Lower leg skin (tissue), 4 donors: ENCODE measurements at regions not wholly inside any gene's neighbourhood (a gene's known extent, or its start where the extent isn't known, plus 50 kb on each side); places are given as distances from the start of the nearest gene placed in this dataset.

Experiments
- DNase-seq, 2 donors: peaks; one replicate each; pipeline ENCODE4 v3.0.0-alpha.2; 2019; ENCODE audit warnings: low spot score in 2 of 2
- H3K4me3 ChIP-seq: fragments of 200-600 bp; sonication (generic); 2 replicates; pipeline ENCODE4 v1.5.1; 2017; ENCODE audit warnings: mild to moderate bottlenecking, low read depth; ENCODE audit not compliant: poor library complexity, severe bottlenecking
- CTCF ChIP-seq, 3 donors: fragments of 450-650 bp; IDR thresholded peaks; one replicate each; pipeline ENCODE4 v1.5.1; 2016; ENCODE audit warnings: antibody characterized with exemption in 3 of 3, mild to moderate bottlenecking in 3 of 3, moderate library complexity in 2 of 3
- POLR2A ChIP-seq, 2 donors: fragments of 450-650 bp; IDR thresholded peaks; one replicate each; pipeline ENCODE4 v1.6.1; 2016 to 2017; ENCODE audit warnings: antibody characterized with exemption in 2 of 2, mild to moderate bottlenecking in 1 of 2, moderate library complexity in 1 of 2
- WGBS, 2 donors: methylation state at CpG; one replicate each; pipeline ENCODE4 v1.1.5; 2018; 5-methylcytosine and 5-hydroxymethylcytosine counted together
- intact Hi-C: fragments of 100-400 bp; cut with DNase I; formaldehyde crosslinking; loops from one replicate; pipeline ENCODE4 v1.15.0; 2023; ENCODE audit warnings: low total_unique reads

- TF ChIP-seq POLR2A (IDR thresholded peaks at IDR 0.05): no peak
- no peak for TF ChIP-seq CTCF (IDR thresholded peaks at IDR 0.05)
- H3K4me3 ChIP-seq: no peak overlapping the region
- WGBS, 2 donors: 90 to 93% methylated on average over 1 of the region's 1 CpG
- intact Hi-C loops: no loop called here
- no peak for DNase-seq
Measured at GRCh38 chr4:166458756-166459155, 585.7 kb downstream of the TLL1 start.

DNA sequence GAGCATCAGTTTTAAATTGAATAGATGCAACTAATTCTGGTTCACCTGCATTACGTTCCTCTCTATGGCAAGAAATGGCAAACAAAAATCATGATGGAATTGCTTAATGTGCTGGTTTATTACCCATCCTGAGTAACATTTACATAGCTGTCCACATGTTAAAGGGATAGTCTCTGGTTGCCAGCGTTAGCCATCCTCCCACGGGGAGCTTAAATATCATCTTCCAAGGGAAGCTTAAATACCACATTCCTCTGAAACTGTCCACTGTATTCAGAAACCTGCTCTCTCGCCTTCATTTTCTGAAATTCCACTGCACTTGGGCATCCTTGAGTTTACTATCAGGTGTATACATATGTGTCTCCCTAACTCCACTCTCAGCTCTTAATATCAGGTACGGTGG is 586.6 kb downstream of the TLL1 start:
- TF ChIP-seq CTCF (IDR thresholded peaks at IDR 0.05) (no peak), POLR2A (IDR thresholded peaks at IDR 0.05) (no peak)
- intact Hi-C loops: no loop called here
- 68 to 74% methylated on average over 5 of the region's 5 CpGs for WGBS, 2 donors
- no peak for DNase-seq
- no peak overlapping the region for H3K4me3 ChIP-seq

DNA sequence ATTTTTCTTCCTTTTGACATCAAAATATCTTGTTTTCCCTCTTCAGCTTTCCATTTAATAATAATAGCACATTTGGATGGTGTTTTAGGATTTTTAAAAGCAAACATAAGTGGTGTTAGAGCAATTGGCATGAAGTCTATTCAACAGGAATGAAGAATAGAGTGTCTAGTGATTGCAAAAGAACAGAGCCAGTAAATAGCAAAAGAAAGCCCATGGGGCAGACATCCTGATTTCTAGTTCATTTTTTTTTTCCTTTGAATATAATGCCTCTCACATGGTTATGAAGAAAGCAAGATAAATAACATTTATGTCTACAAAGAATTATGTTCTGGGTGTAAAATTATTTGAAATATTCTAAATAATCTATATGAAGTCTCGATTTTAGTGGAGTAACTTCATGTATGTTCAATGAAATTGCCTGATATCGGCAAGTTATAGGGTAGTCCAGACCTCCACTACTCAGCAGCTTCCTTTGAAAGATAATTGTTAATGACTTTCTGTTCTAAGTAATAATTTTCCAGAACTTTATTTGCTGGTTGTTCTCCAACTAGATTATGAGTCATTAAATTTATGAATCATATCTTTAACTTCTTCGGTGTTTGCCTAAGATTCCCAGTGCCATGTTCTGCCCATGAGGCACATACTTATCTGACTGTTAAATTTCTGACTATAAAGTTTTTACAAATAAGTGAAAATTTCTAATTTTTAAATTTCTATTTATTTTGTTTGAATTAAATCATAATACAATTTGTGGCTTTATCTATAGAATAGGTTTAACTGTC is 587.9 kb downstream of the TLL1 start:
- no peak for TF ChIP-seq POLR2A (IDR thresholded peaks at IDR 0.05)
- TF ChIP-seq CTCF (IDR thresholded peaks at IDR 0.05): no peak
- intact Hi-C loops: no loop called here
- H3K4me3 ChIP-seq: no peak overlapping the region
- no peak for DNase-seq
- 55 to 71% methylated on average over 3 of the region's 3 CpGs for WGBS, 2 donors

- DNase-seq: no peak
- intact Hi-C loops: no loop called here
- no peak overlapping the region for H3K4me3 ChIP-seq
- 65 to 79% methylated on average over 2 of the region's 2 CpGs for WGBS, 2 donors
- TF ChIP-seq POLR2A (IDR thresholded peaks at IDR 0.05): no peak
Measured at GRCh38 chr4:166481055-166481454, 608.0 kb downstream of the TLL1 start.

- no peak for DNase-seq
- intact Hi-C loops: no loop called here
- H3K4me3 ChIP-seq: no peak overlapping the region
- TF ChIP-seq CTCF (IDR thresholded peaks at IDR 0.05): no peak
- TF ChIP-seq POLR2A (IDR thresholded peaks at IDR 0.05): no peak
Measured at GRCh38 chr4:166481739-166482138, 608.7 kb downstream of the TLL1 start.

DNA sequence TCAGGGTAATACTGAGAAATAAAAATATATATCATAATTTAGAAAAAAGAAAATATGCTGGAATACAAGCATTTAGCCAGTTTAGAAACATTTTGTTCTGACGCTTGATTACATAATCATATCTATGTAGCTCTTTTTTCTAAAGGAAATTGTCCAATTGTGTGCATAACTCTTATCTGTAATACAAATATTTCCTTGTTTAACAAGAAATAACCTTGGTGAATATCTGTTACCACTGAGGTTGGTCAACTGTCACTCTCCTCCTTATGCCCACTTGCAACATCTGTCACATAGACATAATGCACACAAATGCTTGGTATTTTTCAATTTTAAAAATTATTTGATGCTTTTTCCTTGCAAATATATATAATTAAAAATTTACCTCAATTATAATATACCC is 609.7 kb downstream of the TLL1 start:
- intact Hi-C loops: no loop called here
- DNase-seq: no peak
- no peak overlapping the region for H3K4me3 ChIP-seq
- WGBS, 2 donors: 83 to 90% methylated on average over 1 of the region's 1 CpG
- TF ChIP-seq CTCF (IDR thresholded peaks at IDR 0.05) (no peak), POLR2A (IDR thresholded peaks at IDR 0.05) (no peak)
